KMS-11 (cell line): ENCODE measurements at regions not wholly inside any gene's neighbourhood (a gene's known extent, or its start where the extent isn't known, plus 50 kb on each side); places are given as distances from the start of the nearest gene placed in this dataset.

Experiments used
- H2AFZ ChIP-seq: fragments of 200-600 bp; sonication (generic); 2 replicates; pipeline ENCODE4 v1.6.1; 2016; ENCODE audit warnings: antibody characterized with exemption, mixed run types, low read depth
- H3K27ac ChIP-seq: fragments of 200-600 bp; sonication (generic); 2 replicates; pipeline ENCODE4 v1.6.1; 2016; ENCODE audit warnings: mild to moderate bottlenecking, mixed run types
- H3K27me3 ChIP-seq: fragments of 200-600 bp; sonication (generic); 2 replicates; pipeline ENCODE4 v1.6.1; 2017; ENCODE audit warnings: mild to moderate bottlenecking, low read depth, mixed run types, moderate library complexity; ENCODE audit not compliant: insufficient read depth
- H3K36me3 ChIP-seq: fragments of 200-600 bp; sonication (generic); 2 replicates; pipeline ENCODE4 v1.6.1; 2017; ENCODE audit warnings: mild to moderate bottlenecking, mixed run types; ENCODE audit not compliant: insufficient read depth
- H3K4me1 ChIP-seq: fragments of 200-600 bp; sonication (generic); 2 replicates; pipeline ENCODE4 v1.6.1; 2016; ENCODE audit warnings: mild to moderate bottlenecking, low read depth, mixed run types; ENCODE audit not compliant: poor library complexity, severe bottlenecking
- H3K4me2 ChIP-seq: fragments of 200-600 bp; sonication (generic); 2 replicates; pipeline ENCODE4 v1.7.0; 2016; ENCODE audit warnings: mild to moderate bottlenecking, mixed run types
- H3K4me3 ChIP-seq: fragments of 200-600 bp; sonication (generic); IDR thresholded peaks from 2 replicates; pipeline ENCODE4 v1.6.1; 2017; ENCODE audit warnings: low read depth, low read length, mixed read lengths; ENCODE audit not compliant: insufficient read depth
- H3K79me2 ChIP-seq: fragments of 200-600 bp; sonication (generic); 2 replicates; pipeline ENCODE4 v1.6.1; 2016; ENCODE audit warnings: low read depth, mixed run types; ENCODE audit not compliant: insufficient read depth
- H3K9ac ChIP-seq: fragments of 200-600 bp; sonication (generic); 2 replicates; pipeline ENCODE4 v1.6.1; 2016; ENCODE audit warnings: mild to moderate bottlenecking, mixed run types
- H4K20me1 ChIP-seq: fragments of 200-600 bp; sonication (generic); 2 replicates; pipeline ENCODE4 v1.6.1; 2016; ENCODE audit warnings: mild to moderate bottlenecking, mixed run types; ENCODE audit not compliant: insufficient read depth
- TF ChIP-seq, protein P1 (sequence below): fragments of 200-600 bp; sonication (generic); conservative IDR thresholded peaks from 2 replicates; pipeline ENCODE4 v1.6.1; 2017; ENCODE audit warnings: low read depth, mild to moderate bottlenecking, antibody characterized with exemption, low read length, moderate library complexity, mixed read lengths

DNA sequence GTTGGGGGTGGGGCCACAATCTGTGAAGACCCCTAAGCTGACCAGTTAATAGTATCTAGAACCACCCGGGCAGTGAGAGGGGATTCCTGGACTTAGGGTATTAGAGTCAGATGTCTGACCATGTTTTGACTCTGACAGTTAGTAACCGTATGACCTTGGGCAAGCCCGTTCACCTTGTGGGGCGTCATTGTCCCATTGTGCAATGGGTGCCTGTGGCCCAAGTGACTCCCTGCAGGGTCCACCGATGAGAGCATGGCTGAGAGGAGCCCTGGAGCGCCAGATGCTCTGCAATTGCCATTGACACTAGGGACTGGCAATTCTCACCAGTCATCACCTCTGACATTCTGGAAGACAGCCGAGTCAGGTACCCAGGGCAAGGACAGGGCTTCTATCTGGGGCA lies 225.9 kb upstream of the CSF3R start:
- no peaks in the 10 kb centered on the region for H3K4me1 ChIP-seq

DNA sequence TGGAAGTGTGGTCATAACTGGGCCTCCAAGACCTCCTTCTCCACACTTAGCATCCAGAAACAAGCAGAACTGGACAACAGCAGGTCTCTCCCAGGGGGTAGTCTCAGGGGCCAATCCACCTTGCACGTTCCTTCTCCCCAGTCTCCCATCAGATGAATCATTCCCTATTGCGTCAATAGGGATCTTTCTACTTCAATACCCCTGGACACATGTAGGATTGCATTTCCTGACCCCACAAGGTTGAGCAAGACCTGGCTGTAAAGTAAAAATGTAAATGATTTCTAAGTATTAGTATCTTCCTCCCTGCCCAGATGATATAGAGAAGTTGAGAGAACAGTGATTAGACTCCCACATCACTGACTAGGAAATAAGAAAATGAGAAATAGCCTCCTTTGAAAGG lies 224.5 kb upstream of the CSF3R start:
- Histone ChIP-seq H3K9ac (no peak overlapping the region), H3K4me3 (no peak overlapping the region), H3K4me2 (no peak overlapping the region), H3K27me3 (peaks cover 61% of the 10 kb centered on the region), H3K27ac (no peak overlapping the region), H4K20me1 (no peaks in the 10 kb centered on the region), H2AFZ (no peak overlapping the region), H3K36me3 (no peaks in the 10 kb centered on the region), H3K4me1 (no peaks in the 10 kb centered on the region), H3K79me2 (no peaks in the 10 kb centered on the region)
- TF ChIP-seq, protein P1, sequence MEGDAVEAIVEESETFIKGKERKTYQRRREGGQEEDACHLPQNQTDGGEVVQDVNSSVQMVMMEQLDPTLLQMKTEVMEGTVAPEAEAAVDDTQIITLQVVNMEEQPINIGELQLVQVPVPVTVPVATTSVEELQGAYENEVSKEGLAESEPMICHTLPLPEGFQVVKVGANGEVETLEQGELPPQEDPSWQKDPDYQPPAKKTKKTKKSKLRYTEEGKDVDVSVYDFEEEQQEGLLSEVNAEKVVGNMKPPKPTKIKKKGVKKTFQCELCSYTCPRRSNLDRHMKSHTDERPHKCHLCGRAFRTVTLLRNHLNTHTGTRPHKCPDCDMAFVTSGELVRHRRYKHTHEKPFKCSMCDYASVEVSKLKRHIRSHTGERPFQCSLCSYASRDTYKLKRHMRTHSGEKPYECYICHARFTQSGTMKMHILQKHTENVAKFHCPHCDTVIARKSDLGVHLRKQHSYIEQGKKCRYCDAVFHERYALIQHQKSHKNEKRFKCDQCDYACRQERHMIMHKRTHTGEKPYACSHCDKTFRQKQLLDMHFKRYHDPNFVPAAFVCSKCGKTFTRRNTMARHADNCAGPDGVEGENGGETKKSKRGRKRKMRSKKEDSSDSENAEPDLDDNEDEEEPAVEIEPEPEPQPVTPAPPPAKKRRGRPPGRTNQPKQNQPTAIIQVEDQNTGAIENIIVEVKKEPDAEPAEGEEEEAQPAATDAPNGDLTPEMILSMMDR = no peak

More for the DNA sequence above, 225.9 kb upstream of the CSF3R start:
- Histone ChIP-seq H3K27ac (no peak overlapping the region), H3K4me3 (no peak overlapping the region), H4K20me1 (no peaks in the 10 kb centered on the region), H2AFZ (no peak overlapping the region), H3K79me2 (no peaks in the 10 kb centered on the region), H3K4me2 (no peak overlapping the region), H3K9ac (no peak overlapping the region), H3K27me3 (peaks cover 63% of the 10 kb centered on the region), H3K36me3 (no peaks in the 10 kb centered on the region)
- TF ChIP-seq, protein P1 = no peak

DNA sequence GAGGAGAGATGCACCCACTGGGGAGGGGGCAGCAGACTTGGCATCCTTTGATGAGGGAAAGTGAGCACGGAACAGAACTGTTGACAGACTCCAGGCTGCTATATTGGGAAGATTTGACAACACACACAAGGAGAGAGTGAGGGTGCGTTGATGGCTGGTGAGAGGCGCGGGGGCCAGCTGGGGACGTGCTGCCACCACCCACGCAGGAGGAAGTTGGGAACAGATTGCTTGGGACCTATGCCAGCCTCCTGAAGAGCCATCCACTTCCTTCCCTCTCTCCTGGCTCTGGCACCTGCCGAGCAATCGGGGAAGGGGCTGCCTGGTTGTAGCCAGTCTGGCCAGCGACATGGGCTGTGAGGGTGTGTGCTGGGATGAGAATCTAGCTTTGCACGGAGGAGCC lies 223.7 kb upstream of the CSF3R start:
- no peak overlapping the region for H3K27ac ChIP-seq
- no peaks in the 10 kb centered on the region for H3K79me2 ChIP-seq
- H2AFZ ChIP-seq = no peak overlapping the region
- TF ChIP-seq, protein P1 = no peak
- no peaks in the 10 kb centered on the region for H4K20me1 ChIP-seq
- H3K27me3 ChIP-seq = peaks cover 57% of the 10 kb centered on the region
- no peak overlapping the region for H3K4me3 ChIP-seq
- H3K4me1 ChIP-seq = no peaks in the 10 kb centered on the region
- no peak overlapping the region for H3K4me2 ChIP-seq
- H3K36me3 ChIP-seq = no peaks in the 10 kb centered on the region
- no peak overlapping the region for H3K9ac ChIP-seq

DNA sequence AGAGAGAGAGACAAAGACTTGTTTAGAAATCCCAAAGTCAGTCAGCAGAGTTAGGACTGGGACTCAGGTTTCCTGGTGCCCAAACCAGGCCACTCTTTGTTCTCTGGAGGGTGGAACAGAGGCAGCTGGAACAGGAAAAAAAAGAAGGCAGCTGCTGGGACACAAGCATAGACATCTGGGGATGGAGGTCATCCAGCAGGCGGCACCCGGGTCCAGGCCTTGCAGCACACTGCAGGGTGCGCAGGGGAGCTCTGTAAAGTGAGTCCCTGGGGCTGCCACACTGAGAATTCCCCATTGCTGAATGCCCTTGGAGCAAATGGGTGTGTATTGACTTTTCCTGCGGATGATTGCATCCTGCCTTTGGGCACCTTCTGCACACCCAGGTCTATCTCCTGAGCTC lies 222.9 kb upstream of the CSF3R start:
- TF ChIP-seq, protein P1 = no peak
- no peaks in the 10 kb centered on the region for H3K36me3 ChIP-seq
- no peak overlapping the region for H3K4me3 ChIP-seq
- H3K27me3 ChIP-seq = peaks cover 49% of the 10 kb centered on the region
- H3K4me1 ChIP-seq = no peaks in the 10 kb centered on the region
- H3K27ac ChIP-seq = no peak overlapping the region
- no peak overlapping the region for H3K4me2 ChIP-seq
- no peak overlapping the region for H2AFZ ChIP-seq
- H3K79me2 ChIP-seq = no peaks in the 10 kb centered on the region
- no peak overlapping the region for H3K9ac ChIP-seq
- no peaks in the 10 kb centered on the region for H4K20me1 ChIP-seq
